LoVo (cell line): ENCODE measurements at regions not wholly inside any gene's neighbourhood (a gene's known extent, or its start where the extent isn't known, plus 50 kb on each side); places are given as distances from the start of the nearest gene placed in this dataset.
A peak's percentile ranks its signal among the peaks of the same experiment; 100 is the strongest.
"Not testable (repeated sequence)": the region's sequence is repeated elsewhere in the genome, so short reads cannot be mapped to it uniquely, and the experiment has no call there.

Source experiments
- DNase-seq: peaks from one replicate; pipeline ENCODE4 v3.0.0-alpha.2; 2016; ENCODE audit warnings: low spot score

GRCh38 chr12:90690120-90690519 lies 264.9 kb downstream of the CCER1 start:
- DNase-seq, result no peak

- not testable (repeated sequence) for DNase-seq
Observed at GRCh38 chr12:90687682-90688081, 267.3 kb downstream of the CCER1 start.

GRCh38 chr12:90683871-90684270 lies 271.1 kb downstream of the CCER1 start:
- DNase-seq, result no peak

GRCh38 chr12:90682398-90682797 lies 272.6 kb downstream of the CCER1 start:
- no peak for DNase-seq

GRCh38 chr12:90679674-90680073 lies 275.3 kb downstream of the CCER1 start:
- DNase-seq, result peak; percentile 12

- DNase-seq, result no peak
Observed at GRCh38 chr12:90677552-90677951, 277.4 kb downstream of the CCER1 start.

GRCh38 chr12:90677055-90677454 lies 277.9 kb downstream of the CCER1 start:
- no peak for DNase-seq

GRCh38 chr12:90675106-90675505 lies 279.9 kb downstream of the CCER1 start:
- DNase-seq, result no peak

GRCh38 chr12:90672081-90672480 lies 282.9 kb downstream of the CCER1 start:
- DNase-seq, result no peak

- not testable (repeated sequence) for DNase-seq
Observed at GRCh38 chr12:90663949-90664348, 291.0 kb downstream of the CCER1 start.

GRCh38 chr12:90659060-90659459 lies 295.9 kb downstream of the CCER1 start:
- DNase-seq, result no peak

- DNase-seq, result no peak
Observed at GRCh38 chr12:90653040-90653439, 301.9 kb downstream of the CCER1 start.

- DNase-seq, result no peak
Observed at GRCh38 chr12:90652280-90652679, 302.7 kb downstream of the CCER1 start.

GRCh38 chr12:90645181-90645580 lies 309.8 kb downstream of the CCER1 start:
- DNase-seq, result no peak

GRCh38 chr12:90631591-90632212 lies 323.3 kb downstream of the CCER1 start:
- DNase-seq, result no peak

GRCh38 chr12:90630006-90630405 lies 325.0 kb downstream of the CCER1 start:
- no peak for DNase-seq

GRCh38 chr12:90628213-90628612 lies 326.8 kb downstream of the CCER1 start:
- no peak for DNase-seq

- no peak for DNase-seq
Observed at GRCh38 chr12:90627180-90627896, 327.6 kb downstream of the CCER1 start.

- no peak for DNase-seq
Observed at GRCh38 chr12:90622431-90622830, 332.5 kb downstream of the CCER1 start.

GRCh38 chr12:90621927-90622326 lies 333.0 kb downstream of the CCER1 start:
- DNase-seq, result no peak

- DNase-seq, result no peak
Observed at GRCh38 chr12:90619943-90620342, 335.0 kb downstream of the CCER1 start.

- DNase-seq, result no peak
Observed at GRCh38 chr12:90618586-90618985, 336.4 kb downstream of the CCER1 start.

GRCh38 chr12:90611891-90612290 lies 343.1 kb downstream of the CCER1 start:
- DNase-seq, result no peak

- no peak for DNase-seq
Observed at GRCh38 chr12:90611048-90611447, 343.9 kb downstream of the CCER1 start.
